Peyer's patch (tissue), 4 donors: ENCODE measurements at regions not wholly inside any gene's neighbourhood (a gene's known extent, or its start where the extent isn't known, plus 50 kb on each side); places are given as distances from the start of the nearest gene placed in this dataset.

Experiments
- DNase-seq, 3 donors: peaks; one replicate each; pipeline ENCODE4 v3.0.0-alpha.2; 2017 to 2019
- H3K27ac ChIP-seq, 4 donors: fragments of 200-600 bp; sonication (generic); one replicate each; pipeline ENCODE4 v1.5.1; 2016 to 2019
- H3K27me3 ChIP-seq, 2 donors: fragments of 200-600 bp; sonication (generic); one replicate each; pipeline ENCODE4 v1.5.1; 2019
- H3K36me3 ChIP-seq, 3 donors: fragments of 200-600 bp; sonication (generic); one replicate each; pipeline ENCODE4 v1.5.1; 2016 to 2019
- H3K4me1 ChIP-seq, 4 donors: fragments of 200-600 bp; sonication (generic); one replicate each; pipeline ENCODE4 v1.5.1; 2016 to 2019
- H3K4me3 ChIP-seq, 4 donors: fragments of 200-600 bp; sonication (generic); 1 replicate in 3 of 4; 2 replicates in 1 of 4; pipeline ENCODE4 v1.5.1; 2016 to 2019; ENCODE audit warnings: mild to moderate bottlenecking in 1 of 4
- H3K9me3 ChIP-seq, 4 donors: fragments of 200-600 bp; sonication (generic); one replicate each; pipeline ENCODE4 v1.5.1; 2016 to 2019; ENCODE audit warnings: mild to moderate bottlenecking in 1 of 4
- CTCF ChIP-seq, 6 experiments: fragments of 450-650 bp in 4 of 6; fragments of 200-600 bp in 2 of 6; sonication (generic) in 1 of 6; IDR thresholded peaks; one replicate each; pipeline ENCODE4 v1.5.1; 2017 to 2019; ENCODE audit warnings: antibody characterized with exemption in 6 of 6, mild to moderate bottlenecking in 3 of 6, moderate library complexity in 1 of 6
- POLR2A ChIP-seq, 2 donors: fragments of 450-650 bp; IDR thresholded peaks; one replicate each; pipeline ENCODE4 v1.5.1; 2017; ENCODE audit warnings: antibody characterized with exemption in 2 of 2, mild to moderate bottlenecking in 2 of 2, moderate library complexity in 2 of 2

DNA sequence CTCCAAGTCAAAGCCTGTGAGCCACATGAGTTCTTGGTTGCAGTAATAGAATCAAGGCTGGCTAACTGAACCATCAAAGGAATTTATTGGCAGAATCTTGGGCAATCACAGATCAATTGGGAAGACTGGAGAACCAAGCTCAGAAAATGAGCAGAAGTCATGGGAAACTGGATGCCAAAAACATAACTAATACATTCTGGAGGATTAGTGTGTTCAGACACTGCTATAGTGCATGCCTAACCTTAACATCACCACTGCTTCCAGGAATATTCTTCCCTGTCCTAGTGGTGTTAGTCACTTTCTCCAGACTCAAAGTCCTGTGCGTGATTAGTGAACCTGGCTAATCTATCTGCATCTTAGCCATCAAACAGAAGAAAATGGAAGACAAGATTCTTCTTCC lies 843.7 kb downstream of the EFNA5 start:
- no peaks in the 10 kb centered on the region for H3K9me3 ChIP-seq
- H3K27me3 ChIP-seq = no peaks in the 10 kb centered on the region
- H3K4me3 ChIP-seq = no peak overlapping the region
- no peak for TF ChIP-seq CTCF (IDR thresholded peaks at IDR 0.05)
- no peak for TF ChIP-seq POLR2A (IDR thresholded peaks at IDR 0.05)
- H3K4me1 ChIP-seq = no peaks in the 10 kb centered on the region
- no peaks in the 10 kb centered on the region for H3K36me3 ChIP-seq
- H3K27ac ChIP-seq = no peak overlapping the region
- no peak for DNase-seq

- Histone ChIP-seq H3K4me3 (no peak overlapping the region), H3K36me3 (no peaks in the 10 kb centered on the region), H3K4me1 (no peaks in the 10 kb centered on the region), H3K27me3 (no peaks in the 10 kb centered on the region), H3K9me3 (no peaks in the 10 kb centered on the region), H3K27ac (no peak overlapping the region)
- TF ChIP-seq POLR2A (IDR thresholded peaks at IDR 0.05) (no peak), CTCF (IDR thresholded peaks at IDR 0.05) (no peak)
- no peak for DNase-seq
These were observed 845.4 kb downstream of the EFNA5 start for GRCh38 chr5:106825374-106825773.

- no peaks in the 10 kb centered on the region for H3K4me1 ChIP-seq
- no peaks in the 10 kb centered on the region for H3K27me3 ChIP-seq
- H3K36me3 ChIP-seq = no peaks in the 10 kb centered on the region
- no peak overlapping the region for H3K27ac ChIP-seq
- no peak for TF ChIP-seq POLR2A (IDR thresholded peaks at IDR 0.05)
- TF ChIP-seq CTCF (IDR thresholded peaks at IDR 0.05) = no peak
- H3K4me3 ChIP-seq = no peak overlapping the region
- H3K9me3 ChIP-seq = no peaks in the 10 kb centered on the region
- no peak for DNase-seq
These were observed 847.9 kb downstream of the EFNA5 start for GRCh38 chr5:106822851-106823250.

DNA sequence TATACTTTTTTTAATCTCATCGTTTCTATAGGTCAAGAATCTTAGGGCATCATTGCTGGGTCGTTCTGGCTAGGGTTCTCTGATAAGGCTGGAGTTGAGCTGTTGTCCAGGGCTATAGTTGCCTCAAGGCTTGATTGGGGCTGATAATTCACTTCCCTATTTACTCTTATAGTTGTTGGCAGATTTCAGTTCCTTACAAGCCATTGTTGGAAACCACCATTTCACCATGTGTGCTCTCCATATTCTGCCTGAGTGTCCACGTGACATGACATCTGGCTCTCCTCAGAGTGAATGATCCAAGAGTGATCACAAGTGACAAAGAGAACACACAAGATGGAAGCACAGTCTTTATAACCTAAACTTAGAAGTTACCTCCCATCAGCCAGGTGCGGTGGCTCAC lies 852.2 kb downstream of the EFNA5 start:
- H3K27me3 ChIP-seq = no peaks in the 10 kb centered on the region
- H3K4me3 ChIP-seq = no peak overlapping the region
- H3K4me1 ChIP-seq = no peaks in the 10 kb centered on the region
- no peaks in the 10 kb centered on the region for H3K9me3 ChIP-seq
- no peaks in the 10 kb centered on the region for H3K36me3 ChIP-seq
- TF ChIP-seq CTCF (IDR thresholded peaks at IDR 0.05) (no peak), POLR2A (IDR thresholded peaks at IDR 0.05) (no peak)
- DNase-seq = no peak
- no peak overlapping the region for H3K27ac ChIP-seq

DNA sequence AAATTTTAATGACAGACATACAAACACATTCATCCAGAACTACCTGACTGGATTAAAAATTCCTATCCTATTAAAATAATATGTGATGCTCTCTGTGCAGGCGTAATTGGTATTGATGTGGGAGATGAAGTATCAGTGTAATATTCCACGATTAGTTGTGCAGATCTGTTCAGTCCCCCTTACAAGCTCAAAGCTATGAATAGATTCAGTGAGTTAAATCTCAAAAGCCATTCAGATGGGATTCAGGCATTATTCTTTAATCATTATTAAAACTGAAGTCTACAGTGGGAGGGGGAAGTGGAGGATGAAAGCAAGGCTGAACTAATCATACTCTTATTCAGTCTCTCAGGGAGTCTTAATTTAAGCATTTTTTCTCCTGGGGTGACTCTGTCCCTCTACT lies 855.8 kb downstream of the EFNA5 start:
- Histone ChIP-seq H3K27me3 (no peaks in the 10 kb centered on the region), H3K4me1 (no peaks in the 10 kb centered on the region), H3K27ac (no peak overlapping the region), H3K9me3 (no peaks in the 10 kb centered on the region), H3K36me3 (no peaks in the 10 kb centered on the region), H3K4me3 (no peak overlapping the region)
- TF ChIP-seq POLR2A (IDR thresholded peaks at IDR 0.05) = no peak
- no peak for TF ChIP-seq CTCF (IDR thresholded peaks at IDR 0.05)
- DNase-seq = no peak

DNA sequence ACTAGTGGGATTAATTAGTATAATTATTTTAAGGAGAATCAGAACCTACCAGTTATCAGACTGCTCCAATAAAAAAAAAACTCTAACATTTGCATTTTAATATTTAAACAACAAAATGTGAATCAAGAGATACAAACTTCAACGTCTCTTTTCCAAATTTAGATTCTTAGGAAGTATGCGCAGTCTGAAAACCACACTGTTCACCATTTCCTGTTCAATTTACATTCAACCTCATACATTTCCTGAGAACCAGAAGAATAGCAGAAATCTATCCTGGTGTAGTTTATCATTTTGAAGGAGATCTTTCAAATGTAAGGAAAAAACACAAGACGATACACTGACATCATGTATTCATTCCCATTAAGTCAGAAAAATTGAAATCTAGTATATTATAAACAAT lies 869.2 kb downstream of the EFNA5 start:
- DNase-seq = no peak
- Histone ChIP-seq H3K36me3 (no peaks in the 10 kb centered on the region), H3K4me3 (no peak overlapping the region), H3K4me1 (no peaks in the 10 kb centered on the region), H3K27me3 (no peaks in the 10 kb centered on the region), H3K9me3 (no peaks in the 10 kb centered on the region), H3K27ac (no peak overlapping the region)
- no peak for TF ChIP-seq POLR2A (IDR thresholded peaks at IDR 0.05)
- no peak for TF ChIP-seq CTCF (IDR thresholded peaks at IDR 0.05)
